ENCODE measurements at regions not wholly inside any gene's neighbourhood (a gene's known extent, or its start where the extent isn't known, plus 50 kb on each side); places are given as distances from the start of the nearest gene placed in this dataset.
"Not testable (repeated sequence)": the region's sequence is repeated elsewhere in the genome, so short reads cannot be mapped to it uniquely, and the experiment has no call there.

DNA sequence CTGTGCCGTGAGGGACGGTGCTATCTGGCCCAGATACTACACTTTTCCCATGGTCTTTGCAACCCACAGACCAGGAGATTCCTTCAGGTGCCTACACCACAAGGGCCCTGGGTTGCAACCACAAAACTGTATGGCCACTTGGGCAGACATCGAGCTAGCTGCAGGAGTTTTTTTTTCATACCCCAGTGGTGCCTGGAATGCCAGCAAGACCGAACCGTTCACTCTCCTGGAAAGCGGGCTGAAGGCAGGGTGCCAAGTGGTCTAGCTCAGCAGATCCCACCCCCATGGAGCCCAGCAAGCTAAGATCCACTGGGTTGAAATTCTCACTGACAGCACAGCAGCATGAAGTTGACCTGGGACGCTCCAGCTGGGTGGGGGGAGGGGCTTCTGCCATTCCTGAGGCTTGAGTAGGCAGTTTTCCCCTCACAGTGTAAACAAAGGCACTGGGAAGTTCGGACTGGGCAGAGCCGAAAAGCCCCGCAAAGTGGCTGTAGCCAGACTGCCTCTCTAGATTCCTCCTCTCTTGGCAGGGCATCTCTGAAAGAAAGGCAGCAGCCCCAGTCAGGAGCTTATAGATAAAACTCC is 638.9 kb downstream of the SLC16A7 start:
- DNase-seq (ENCODE audit: low read depth), result not testable (repeated sequence)

DNA sequence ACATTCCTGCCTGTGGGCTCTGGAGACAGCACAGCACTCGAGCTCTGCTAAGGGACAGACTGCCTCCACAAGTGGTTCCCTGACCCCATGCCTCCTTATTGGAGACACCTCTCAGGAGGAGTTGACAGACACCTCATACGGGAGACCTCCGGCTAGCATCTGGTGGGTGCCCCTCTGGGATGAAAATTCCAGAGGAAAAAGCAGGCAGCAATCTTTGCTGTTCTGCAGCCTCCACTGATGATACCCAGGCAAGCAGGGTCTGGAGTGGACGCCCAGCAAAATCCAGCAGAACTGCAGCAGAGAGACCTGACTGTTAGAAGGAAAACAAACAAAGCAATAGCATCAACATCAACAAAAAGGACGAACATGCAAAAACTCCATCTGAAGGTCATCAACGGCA is 639.4 kb downstream of the SLC16A7 start:
- no peak for DNase-seq (ENCODE audit: low read depth)

DNA sequence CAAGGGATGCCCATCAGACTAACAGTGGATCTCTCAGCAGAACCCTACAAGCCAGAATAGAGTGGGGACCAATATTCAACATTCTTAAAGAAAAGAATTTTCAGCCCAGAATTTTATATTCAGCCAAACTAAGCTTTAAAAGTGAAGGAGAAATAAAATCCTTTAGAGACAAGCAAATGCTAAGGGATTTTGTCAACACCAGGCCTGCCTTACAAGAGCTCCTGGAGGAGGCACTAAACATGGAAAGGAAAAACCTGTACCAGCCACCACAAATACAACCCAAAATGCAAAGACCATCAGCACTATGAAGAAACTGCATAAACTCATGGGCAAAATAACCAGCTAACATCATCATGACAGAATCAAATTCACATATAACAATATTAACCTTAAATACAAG is 640.6 kb downstream of the SLC16A7 start:
- not testable (repeated sequence) for DNase-seq (ENCODE audit: low read depth)

DNA sequence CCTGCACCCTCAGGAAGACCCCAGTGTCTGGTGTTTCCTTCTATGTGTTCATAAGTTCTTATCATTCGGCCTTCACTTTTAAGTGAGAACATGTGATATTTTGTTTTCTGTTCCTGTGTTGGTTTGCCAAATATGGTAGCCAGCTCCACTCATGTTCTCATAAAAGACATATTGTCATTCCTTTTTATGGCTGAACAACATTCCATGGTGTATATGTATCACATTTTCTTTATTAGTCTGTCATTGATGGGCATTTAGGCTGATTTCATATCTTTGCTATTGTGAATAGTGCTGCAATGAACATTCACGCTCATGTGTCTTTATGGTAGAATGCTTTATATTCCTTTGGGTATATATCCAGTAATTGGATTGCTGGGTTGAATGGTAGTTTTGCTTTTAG is 645.1 kb downstream of the SLC16A7 start:
- DNase-seq (ENCODE audit: low read depth), result no peak

DNA sequence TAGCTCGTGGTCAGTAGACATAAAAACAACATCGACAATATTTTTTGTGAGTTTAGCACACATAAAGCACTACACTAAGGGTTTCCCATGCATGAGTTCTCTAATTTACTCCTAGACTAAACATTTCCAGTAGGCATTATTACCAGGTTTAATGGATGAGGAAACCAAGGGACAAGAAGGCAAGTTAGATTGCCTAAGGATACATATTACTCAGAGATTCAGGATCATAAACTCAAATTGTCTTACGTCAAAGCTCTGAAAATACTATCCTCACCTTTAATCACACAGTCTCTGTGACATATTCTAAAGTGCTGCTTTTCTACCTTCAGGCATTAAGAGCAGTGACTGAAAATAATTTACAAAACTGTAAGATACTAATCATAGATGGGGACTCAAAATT is 655.3 kb downstream of the SLC16A7 start:
- DNase-seq (ENCODE audit: low read depth), result no peak

DNA sequence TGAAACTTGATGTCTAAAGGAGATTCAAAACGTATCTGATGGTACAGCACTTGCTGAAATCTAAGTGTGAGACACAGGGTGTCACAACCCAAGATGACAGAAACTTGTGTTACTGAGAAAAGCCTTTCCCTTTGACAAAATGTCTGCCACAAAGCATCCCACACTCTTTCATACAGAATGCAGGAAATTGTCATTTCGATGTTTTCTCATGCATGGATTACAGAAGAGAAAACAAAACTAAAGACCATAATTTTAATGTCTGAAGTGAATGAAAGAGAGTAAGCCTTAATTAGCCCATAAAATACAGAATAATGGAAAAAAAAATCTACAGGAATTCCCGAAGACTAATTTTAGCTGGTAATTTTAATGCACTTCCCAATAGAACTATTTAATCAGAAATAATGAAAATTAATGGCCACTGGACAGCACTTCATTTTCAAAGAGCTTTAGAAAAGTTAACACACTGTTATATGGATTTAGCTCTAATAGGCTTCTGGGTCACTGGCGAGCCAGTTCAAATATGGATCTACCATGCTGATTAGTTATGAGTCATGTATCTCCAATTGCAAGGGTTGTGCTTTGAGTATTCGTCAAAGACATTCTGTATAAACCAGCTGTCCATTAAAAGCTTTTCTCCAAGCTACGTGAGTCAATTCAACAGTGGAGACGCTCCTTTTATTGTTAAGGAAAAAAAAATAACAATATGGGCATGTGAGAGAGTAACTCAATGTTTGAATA is 656.7 kb downstream of the SLC16A7 start:
- no peak for DNase-seq (ENCODE audit: low read depth)

DNA sequence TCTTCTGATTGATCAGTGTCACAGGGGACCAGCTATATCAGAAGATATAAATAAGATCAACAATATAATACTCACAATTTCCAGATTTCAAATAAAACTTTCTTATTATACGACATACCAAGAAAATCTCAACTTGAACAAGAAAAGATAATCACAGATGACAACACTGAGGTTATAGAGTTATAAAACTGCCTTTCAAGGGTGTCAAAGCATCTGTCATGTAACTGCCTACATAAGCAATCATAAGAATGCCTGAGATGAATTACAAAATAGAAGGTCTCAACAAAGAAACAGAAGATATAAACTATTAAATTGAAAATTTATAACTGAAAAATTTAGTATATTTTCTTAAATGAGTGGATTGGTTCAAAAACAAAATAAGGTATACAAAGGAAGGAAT is 659.2 kb downstream of the SLC16A7 start:
- DNase-seq (ENCODE audit: low read depth), result no peak

DNA sequence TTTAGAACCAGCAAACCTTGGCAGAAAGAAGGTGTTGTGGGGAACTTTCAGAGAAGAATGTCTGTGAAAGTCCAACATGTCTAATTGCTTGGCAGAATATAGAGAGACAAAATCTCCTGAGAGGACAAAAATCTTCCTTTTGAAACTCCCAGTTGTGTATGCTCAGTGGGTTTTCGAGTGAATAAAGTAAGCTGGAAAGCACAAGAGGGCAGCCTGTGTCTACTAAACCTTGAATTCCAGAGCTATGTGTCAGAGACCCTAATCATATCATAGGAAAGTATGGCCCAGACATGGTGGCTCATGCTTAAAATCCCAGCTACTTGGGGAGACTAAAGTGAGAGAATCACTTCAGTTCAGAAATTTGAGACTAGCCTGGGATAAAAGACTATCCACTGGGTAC is 661.2 kb downstream of the SLC16A7 start:
- peak; percentile 74 for DNase-seq (ENCODE audit: low read depth)

DNA sequence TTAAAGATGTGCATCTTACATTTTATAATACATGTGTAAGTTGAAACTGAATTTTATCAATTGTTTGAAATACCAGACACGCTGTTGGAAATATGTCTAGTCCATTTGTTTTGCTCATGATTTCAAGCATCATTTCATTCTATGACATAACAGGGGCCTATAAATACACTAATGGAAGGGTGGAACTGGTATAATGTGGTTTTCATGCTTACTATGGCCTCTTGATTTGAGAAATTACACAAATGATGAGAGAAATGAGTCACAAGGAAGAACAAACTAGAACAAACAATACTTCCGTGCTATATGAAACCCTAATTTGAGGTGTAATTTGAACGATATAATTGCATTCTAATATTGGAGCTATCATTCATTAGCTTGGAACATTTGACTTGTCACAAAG is 663.4 kb downstream of the SLC16A7 start:
- DNase-seq (ENCODE audit: low read depth), result no peak

DNA sequence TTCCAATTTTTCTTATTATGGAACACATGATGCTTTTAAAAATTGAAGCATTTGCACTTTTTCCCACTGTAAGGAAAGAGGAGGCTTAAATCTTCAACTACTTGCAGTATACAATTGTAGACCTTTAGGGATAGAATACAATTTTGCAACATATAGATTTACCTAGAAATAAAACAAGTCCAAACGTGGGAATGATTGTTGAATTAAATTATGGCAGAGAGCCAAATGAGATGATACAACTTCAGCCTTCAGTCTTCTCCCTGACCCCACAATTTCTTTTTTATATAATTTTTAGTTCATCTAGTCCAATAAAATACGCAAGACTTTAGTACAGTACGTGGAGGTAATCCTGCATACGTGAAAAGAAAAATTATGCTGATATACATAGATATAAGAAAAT is 666.5 kb downstream of the SLC16A7 start:
- no peak for DNase-seq (ENCODE audit: low read depth)

DNA sequence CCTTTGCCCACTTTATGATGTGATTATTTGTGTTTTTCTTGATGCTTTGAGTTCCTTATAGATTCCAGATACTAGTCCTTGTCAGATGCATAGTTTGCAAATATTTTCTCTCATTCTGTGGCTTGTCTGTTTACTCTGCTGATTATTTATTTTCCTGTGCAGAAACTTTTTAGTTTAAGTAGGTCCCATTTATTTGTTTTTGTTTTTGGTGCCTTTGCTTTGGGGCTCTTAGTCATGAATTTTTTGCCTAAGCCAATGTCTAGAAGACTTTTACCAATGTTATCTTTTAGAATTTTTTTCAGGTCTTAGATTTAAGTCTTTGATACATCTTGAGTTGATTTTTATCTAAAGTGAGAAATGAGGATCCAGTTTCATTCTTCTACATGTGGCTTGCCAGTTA is 667.3 kb downstream of the SLC16A7 start:
- DNase-seq (ENCODE audit: low read depth), result no peak

DNA sequence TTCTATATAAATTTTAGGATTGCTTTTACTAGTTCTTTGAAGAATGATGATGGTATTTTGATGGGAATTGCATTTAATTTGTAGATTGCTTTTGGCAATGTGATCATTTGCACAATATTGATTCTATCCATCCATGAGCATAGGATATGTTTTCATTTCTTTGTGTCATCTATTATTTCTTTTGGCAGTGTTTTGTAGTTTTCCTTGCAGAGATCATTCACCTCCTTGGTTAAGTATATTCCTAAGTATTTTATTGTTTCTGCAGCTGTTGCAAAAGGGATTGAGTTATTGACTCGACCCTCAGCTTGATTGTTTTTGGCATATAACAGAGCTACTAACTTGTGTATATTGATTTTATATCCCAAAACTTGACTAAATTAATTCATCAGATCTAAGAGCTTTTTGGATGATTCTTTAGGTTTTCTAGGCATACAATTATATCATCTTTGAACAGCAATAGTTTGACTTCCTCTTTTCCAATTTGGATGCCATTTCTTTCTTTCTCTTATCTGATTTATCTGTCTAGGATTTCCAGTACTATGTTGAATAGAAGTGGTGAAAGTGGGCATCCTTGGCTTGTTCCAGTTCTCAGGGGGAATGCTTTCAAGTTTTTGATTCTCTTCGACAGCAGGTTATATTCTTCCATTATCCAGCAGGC is 668.1 kb downstream of the SLC16A7 start:
- DNase-seq (ENCODE audit: low read depth), result no peak

DNA sequence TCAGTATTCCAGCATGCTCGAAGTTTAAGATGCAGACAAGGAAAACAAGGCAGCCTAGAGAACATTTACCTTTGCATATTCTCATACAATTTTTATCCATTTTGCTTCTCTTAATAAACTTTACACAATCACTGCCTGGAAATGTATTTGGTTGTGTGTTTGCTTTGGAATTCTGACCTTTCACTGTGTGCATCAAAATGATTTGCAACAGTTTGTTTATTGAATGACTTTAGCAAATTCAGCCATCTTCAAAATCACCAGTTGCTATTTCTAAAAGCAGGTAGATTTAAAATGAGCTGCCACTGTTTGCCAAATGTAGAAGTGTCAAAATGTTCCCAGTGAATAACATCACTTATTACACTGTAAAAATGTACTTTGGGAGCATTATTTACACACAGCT is 669.9 kb downstream of the SLC16A7 start:
- DNase-seq (ENCODE audit: low read depth), result no peak

DNA sequence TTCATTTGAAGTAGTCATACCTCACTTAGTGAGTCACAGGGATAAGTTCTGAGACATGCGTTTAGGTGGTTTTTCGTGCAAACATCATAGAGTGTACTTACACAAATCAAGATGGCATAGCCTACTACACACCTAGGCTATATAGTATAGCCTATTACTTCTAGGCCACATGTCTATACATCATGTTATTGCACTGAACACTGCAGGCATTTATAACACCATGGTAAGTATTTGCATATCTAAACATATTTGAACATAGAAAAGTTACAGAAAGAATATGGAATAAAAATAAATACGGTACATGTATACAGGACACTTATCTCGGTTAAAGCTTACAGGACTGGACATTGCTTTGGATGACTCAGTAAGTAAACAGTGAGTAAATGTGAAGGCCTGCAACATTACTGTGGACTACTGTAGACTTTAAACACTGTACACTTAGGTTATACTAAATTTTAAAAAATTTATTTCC is 670.6 kb downstream of the SLC16A7 start:
- peak; percentile 77 for DNase-seq (ENCODE audit: low read depth)

DNA sequence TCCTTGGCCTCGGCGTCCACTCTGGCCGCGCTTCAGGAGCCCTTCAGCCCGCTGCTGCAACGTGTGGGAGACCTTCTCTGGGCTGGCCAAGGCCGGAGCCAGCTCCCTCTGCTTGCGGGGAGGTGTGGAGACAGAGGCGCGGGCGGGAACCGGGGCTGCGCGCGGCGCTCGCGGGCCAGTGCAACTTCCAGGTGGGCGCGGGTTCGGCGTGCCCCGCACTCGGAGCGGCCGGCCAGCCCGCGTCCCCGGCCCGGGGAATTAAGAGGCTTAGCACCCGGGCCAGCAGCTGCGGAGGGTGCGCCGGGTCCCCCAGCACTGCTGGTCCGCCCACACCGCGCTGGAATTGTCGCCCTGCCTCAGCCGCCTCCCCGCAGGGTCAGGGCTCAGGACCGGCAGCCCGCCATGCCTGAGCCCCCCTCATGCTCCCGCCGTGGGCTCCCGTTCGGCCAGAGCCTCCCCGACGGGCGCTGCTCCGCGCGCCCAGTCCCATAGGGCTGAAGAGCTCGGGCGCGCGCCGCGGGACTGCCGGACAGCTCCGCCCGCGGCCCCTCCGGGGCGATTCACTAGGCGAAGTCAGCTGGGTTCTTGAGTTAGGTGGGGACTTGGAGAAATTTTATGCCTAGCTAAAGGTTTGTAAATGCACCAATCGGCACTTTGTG is 673.9 kb downstream of the SLC16A7 start:
- no peak for DNase-seq (ENCODE audit: low read depth)

DNA sequence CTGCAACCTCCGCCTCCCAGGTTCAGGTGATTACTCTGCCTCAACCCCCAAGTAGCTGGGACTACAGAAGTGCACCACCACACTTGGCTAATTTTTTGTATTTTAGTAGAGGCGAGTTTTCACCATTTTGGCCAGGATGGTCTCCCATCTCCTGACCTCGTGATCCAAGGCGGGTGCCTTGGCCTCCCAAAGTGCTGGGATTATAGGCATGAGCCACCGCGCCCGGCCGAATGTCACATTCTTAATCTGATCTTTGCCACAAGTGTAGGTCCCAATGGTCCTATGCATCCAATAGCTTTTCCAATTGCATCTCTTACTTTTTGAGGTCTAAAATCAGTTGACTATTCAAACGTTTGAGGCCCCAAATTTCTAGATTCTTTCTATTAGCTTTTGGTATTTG is 676.0 kb downstream of the SLC16A7 start:
- no peak for DNase-seq (ENCODE audit: low read depth)

DNA sequence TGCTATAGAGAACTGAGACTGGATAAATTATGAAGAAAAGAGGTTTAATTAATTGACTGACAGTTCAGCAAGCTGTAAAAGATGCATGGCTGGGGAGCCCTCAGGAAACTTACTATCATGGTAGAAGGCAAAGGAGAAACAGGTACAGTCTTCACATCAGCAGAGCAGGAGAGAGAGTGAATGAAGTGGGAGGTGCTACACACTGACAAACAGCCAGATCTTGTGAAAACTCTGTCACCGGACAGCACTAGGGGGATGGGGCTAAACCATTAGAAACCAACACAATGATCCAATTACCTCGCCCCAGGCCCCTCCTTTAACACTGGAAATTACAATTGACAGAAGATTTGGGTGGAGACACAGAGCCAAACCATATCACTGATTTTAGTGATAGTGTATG is 682.4 kb downstream of the SLC16A7 start:
- DNase-seq (ENCODE audit: low read depth), result no peak

DNA sequence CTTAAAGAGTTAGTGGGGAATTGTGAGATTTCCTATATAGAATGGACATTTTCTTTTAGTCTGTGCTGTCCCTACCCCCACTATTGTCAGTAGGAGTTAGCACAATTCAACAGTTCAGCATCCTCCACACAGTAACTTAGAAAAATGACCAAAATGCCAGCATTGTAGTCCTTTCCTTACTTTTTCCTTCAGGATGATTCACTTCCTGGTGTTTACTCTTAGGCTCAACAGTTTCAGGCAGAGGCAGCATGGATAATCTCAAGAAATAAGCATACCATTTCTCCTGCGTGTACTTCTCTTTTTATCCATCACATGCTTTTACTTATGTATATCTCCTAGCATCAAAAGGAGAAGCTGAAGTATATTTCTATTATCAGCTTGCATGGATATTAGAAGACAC is 683.4 kb downstream of the SLC16A7 start:
- peak; percentile 80 for DNase-seq (ENCODE audit: low read depth)

DNA sequence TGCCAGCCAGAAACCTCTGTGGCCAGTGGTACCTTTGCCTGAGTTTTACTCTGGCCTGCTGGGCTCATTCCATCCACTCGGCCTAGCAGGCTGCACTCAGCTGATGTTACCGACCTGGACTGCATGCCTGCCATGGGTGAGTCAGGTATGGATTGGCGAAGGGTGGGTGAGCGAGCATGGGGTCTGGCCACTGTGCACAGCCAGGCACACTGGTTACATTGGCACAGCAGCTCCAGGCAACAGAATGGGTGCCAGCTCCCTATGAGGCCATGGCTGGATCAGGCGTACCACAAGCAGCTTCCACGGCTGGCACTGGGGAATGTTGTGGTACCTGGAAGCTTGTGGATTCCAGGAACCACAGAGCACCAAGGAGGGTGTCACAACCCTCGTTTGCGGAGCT is 685.7 kb downstream of the SLC16A7 start:
- DNase-seq (ENCODE audit: low read depth), result no peak

DNA sequence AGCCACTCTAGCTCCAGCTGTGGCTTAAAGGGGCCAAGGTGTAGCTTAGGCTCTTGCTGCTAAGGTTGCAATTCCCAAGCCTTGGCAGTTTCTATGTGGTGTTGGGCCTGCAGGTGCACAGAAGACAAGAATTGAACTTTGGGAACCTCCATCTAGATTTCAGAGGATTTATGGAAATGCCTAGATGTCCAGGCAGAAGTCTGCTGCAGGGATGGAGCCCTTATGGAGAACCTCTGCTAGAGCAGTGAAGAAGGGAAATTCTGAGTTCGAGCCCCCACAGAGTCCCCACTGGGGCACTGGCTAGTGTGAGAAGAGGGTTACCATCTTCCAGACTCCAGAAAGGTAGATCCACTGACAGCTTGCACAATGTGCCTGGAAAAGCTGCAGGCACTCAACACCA is 694.7 kb downstream of the SLC16A7 start:
- no peak for DNase-seq (ENCODE audit: low read depth)

DNA sequence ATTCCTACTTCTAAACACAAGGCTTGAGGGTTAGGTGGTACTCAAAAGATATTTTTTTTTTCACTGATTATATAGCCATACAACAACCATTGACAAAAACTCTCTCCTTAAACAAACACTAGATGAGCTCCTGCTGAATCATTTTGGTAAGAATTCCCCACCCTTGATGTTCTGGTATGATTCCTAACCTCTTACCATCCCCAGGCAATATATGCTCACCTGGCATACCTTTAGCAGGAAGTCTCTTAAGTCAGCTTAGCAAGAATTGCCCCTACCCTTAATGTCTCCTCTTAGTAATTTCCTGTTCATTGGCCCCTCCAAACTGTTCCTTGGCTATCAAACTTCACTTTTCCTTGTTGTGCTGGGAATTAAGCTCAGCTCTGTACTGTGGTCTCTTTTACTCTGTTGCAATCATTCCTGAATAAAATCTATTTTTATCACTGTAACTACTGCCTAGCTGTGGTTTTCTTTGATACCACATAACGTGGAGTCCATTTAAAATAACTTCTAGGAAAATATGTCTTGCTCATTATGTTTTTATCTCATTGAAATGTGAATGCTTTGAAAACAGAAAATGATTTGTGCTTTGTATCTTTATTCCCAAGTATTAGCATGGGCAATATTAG is 712.6 kb downstream of the SLC16A7 start:
- DNase-seq (ENCODE audit: low read depth), result no peak

DNA sequence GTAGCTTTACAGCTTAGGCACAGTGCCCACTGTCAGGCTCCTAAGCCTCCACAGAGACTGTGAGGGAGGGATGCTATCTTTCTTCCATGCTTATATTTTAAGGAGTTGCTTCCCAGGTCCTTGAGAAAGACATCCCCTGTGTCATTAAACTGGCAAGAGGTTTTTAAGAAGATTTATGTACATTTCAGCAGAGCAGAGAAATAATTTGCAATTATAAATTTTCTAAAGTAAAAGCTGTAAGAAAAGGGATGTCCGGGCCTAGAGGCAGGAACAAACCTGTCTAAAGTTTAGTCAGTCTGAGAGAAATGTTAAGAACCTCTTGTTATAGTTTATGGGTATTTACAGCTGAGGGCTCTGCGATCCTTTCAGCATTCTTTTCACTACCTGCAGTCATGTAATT is 716.1 kb downstream of the SLC16A7 start:
- DNase-seq (ENCODE audit: low read depth), result no peak

Measured in HT1080 (cell line).